ENCODE measurements at regions not wholly inside any gene's neighbourhood (a gene's known extent, or its start where the extent isn't known, plus 50 kb on each side); places are given as distances from the start of the nearest gene placed in this dataset.

DNA sequence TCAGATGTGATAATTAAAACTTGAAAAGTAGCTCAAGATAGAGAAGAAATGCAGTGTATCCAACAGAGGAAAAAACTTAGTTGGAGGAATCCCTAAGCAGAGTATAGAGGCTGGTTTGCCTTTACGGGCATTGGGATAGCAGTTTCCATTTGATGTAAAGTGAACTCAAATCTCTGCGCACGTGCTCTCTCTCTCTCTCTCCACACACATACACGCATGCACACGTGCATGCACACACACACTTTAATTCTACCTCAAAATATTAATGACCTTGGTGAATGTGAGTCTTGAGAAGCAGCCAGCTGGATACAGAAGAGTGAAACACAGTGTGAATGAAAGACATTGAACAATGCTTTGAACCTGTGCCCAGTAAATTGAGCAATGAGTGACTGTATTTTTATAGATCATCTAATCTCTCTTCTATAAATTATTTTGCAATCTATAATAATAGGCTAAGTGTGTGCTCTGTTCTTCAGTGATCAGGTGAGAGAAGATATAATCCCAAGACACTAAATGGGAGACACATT is 247.7 kb upstream of the FAM83B start:
- Histone ChIP-seq H3K27ac (no peak overlapping the region), H3K4me3 (no peak overlapping the region), H3K4me1 (no peaks in the 10 kb centered on the region), H3K9me3 (no peaks in the 10 kb centered on the region), H3K36me3 (no peaks in the 10 kb centered on the region), H3K27me3 (no peaks in the 10 kb centered on the region)
- ATAC-seq (no peak), DNase-seq (no peak)
- intact Hi-C loops (cut with DNase I), result no loop called here
- TF ChIP-seq, protein P1, sequence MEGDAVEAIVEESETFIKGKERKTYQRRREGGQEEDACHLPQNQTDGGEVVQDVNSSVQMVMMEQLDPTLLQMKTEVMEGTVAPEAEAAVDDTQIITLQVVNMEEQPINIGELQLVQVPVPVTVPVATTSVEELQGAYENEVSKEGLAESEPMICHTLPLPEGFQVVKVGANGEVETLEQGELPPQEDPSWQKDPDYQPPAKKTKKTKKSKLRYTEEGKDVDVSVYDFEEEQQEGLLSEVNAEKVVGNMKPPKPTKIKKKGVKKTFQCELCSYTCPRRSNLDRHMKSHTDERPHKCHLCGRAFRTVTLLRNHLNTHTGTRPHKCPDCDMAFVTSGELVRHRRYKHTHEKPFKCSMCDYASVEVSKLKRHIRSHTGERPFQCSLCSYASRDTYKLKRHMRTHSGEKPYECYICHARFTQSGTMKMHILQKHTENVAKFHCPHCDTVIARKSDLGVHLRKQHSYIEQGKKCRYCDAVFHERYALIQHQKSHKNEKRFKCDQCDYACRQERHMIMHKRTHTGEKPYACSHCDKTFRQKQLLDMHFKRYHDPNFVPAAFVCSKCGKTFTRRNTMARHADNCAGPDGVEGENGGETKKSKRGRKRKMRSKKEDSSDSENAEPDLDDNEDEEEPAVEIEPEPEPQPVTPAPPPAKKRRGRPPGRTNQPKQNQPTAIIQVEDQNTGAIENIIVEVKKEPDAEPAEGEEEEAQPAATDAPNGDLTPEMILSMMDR (IDR thresholded peaks at IDR 0.05), result no peak
- WGBS, 2 donors, result 79 to 81% methylated on average over 5 of the region's 5 CpGs

DNA sequence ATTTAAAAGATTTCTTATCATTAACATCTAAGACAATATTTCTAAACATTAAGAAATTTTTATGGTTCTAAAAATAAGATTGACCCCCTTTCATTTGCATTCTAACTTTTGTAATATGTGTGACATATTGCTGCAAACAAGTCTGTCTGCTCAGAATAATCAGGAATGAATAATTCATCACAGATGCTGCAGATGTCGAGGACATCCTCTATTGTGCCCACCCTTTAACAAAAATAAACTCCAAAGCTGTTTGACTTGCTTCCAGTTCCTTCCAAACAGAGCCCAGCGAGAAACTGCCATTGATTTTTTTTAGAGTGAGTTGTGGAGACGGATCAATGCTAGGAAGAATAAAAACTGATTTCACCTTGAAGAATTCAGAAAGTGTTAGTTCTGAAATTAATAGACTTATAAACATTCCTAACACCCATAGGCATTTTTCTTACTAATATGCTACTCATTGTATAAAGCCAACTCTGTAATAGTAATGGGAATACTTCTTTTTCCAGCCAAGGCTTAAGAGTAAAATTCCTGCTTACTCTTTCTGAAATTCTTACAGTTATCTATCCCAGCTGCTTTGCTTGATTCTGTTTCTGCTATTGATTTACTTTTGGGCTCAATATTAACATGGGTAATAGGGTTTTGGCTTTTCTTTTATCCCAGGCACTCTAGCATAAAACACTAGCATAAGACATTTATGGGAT is 244.8 kb upstream of the FAM83B start:
- Histone ChIP-seq H3K27me3 (no peaks in the 10 kb centered on the region), H3K9me3 (peaks cover 0 to 3% (median 0%) of the 10 kb centered on the region in 11 donors), H3K36me3 (no peaks in the 10 kb centered on the region), H3K27ac (no peak overlapping the region), H3K4me1 (no peaks in the 10 kb centered on the region), H3K4me3 (no peak overlapping the region)
- WGBS, 2 donors, result 50 to 59% methylated on average over 3 of the region's 3 CpGs
- intact Hi-C loops (cut with DNase I), result no loop called here
- ATAC-seq (no peak), DNase-seq (no peak)
- TF ChIP-seq, protein P1 (IDR thresholded peaks at IDR 0.05), result no peak

GRCh38 chr6:54602591-54602990 is 244.0 kb upstream of the FAM83B start:
- intact Hi-C loops (cut with DNase I), result no loop called here
- no peaks in the 10 kb centered on the region for H3K27me3 ChIP-seq
- no peak overlapping the region for H3K27ac ChIP-seq
- no peak overlapping the region for H3K4me3 ChIP-seq
- TF ChIP-seq, protein P1 (IDR thresholded peaks at IDR 0.05), result no peak
- no peaks in the 10 kb centered on the region for H3K36me3 ChIP-seq
- no peak for ATAC-seq
- 78 to 81% methylated on average over 3 of the region's 3 CpGs for WGBS, 2 donors
- peaks cover 0 to 3% (median 0%) of the 10 kb centered on the region in 11 donors for H3K9me3 ChIP-seq
- H3K4me1 ChIP-seq, result no peaks in the 10 kb centered on the region
- DNase-seq, result no peak

DNA sequence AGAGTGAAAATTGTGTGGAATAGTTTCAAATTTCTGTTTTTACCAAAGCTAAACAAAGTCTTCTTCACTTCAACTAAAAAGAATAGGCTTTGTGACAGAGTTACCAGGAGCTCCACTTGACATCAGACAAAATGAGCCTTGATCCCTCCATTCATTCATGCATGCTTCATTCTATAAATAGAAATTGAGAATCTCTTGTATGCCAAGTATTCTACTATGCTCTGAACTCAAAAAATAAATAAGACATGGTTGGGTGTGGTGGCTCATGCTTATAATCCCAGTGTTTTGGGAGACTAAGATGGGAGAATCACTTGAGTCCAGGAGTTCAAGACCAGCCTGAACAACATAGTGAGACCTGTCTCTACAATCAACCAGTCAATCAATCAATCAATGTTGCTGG is 236.6 kb upstream of the FAM83B start:
- no peaks in the 10 kb centered on the region for H3K4me1 ChIP-seq
- H3K4me3 ChIP-seq, result no peak overlapping the region
- H3K36me3 ChIP-seq, result no peaks in the 10 kb centered on the region
- H3K27ac ChIP-seq, result no peak overlapping the region
- H3K27me3 ChIP-seq, result no peaks in the 10 kb centered on the region
- DNase-seq (no peak), ATAC-seq (no peak)
- H3K9me3 ChIP-seq, result peaks cover 0 to 3% (median 0%) of the 10 kb centered on the region in 11 donors
- intact Hi-C loops (cut with DNase I), result no loop called here
- TF ChIP-seq, protein P1 (IDR thresholded peaks at IDR 0.05), result no peak
